ENCODE measurements at regions not wholly inside any gene's neighbourhood (a gene's known extent, or its start where the extent isn't known, plus 50 kb on each side); places are given as distances from the start of the nearest gene placed in this dataset.

DNA sequence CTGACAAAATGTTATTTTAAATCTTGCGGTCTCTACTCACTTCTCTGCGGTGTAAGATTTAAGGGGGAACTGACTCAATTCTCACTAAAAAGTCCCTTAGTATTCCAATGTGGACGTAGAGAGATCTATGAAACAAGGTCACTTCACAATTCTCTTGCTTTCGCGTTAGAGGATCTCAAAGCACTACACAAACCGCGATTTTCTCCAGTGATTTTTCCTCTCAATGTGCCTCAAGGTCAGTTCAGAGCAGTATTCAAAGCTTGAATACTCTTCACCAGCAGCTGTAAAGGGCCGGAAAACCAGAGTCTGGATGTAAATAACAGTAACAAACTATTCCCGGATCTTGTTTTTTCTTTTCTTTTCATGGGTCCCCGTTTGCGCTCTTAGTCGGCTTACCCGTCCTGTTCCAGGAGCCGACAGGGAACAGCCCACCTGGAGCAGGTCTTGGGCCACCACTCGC, 128.2 kb downstream of the TMEM161B start:
- no peak overlapping the region for H3K4me3 ChIP-seq (ENCODE audit: low read depth, low read length)
- DNase-seq (ENCODE audit: low read depth), result no peak
- TF ChIP-seq, protein P1, sequence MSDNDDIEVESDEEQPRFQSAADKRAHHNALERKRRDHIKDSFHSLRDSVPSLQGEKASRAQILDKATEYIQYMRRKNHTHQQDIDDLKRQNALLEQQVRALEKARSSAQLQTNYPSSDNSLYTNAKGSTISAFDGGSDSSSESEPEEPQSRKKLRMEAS (IDR thresholded peaks at IDR 0.05; ENCODE audit: low read depth, low read length), result no peak
- TF ChIP-seq, protein P2, sequence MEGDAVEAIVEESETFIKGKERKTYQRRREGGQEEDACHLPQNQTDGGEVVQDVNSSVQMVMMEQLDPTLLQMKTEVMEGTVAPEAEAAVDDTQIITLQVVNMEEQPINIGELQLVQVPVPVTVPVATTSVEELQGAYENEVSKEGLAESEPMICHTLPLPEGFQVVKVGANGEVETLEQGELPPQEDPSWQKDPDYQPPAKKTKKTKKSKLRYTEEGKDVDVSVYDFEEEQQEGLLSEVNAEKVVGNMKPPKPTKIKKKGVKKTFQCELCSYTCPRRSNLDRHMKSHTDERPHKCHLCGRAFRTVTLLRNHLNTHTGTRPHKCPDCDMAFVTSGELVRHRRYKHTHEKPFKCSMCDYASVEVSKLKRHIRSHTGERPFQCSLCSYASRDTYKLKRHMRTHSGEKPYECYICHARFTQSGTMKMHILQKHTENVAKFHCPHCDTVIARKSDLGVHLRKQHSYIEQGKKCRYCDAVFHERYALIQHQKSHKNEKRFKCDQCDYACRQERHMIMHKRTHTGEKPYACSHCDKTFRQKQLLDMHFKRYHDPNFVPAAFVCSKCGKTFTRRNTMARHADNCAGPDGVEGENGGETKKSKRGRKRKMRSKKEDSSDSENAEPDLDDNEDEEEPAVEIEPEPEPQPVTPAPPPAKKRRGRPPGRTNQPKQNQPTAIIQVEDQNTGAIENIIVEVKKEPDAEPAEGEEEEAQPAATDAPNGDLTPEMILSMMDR (IDR thresholded peaks at IDR 0.05; ENCODE audit: low read depth, low read length), result no peak
- no peak for TF ChIP-seq POLR2A (IDR thresholded peaks at IDR 0.05; ENCODE audit: extremely low read depth, insufficient read length)
- no peak for TF ChIP-seq MYC (IDR thresholded peaks at IDR 0.05; ENCODE audit: low read depth, low read length)

DNA sequence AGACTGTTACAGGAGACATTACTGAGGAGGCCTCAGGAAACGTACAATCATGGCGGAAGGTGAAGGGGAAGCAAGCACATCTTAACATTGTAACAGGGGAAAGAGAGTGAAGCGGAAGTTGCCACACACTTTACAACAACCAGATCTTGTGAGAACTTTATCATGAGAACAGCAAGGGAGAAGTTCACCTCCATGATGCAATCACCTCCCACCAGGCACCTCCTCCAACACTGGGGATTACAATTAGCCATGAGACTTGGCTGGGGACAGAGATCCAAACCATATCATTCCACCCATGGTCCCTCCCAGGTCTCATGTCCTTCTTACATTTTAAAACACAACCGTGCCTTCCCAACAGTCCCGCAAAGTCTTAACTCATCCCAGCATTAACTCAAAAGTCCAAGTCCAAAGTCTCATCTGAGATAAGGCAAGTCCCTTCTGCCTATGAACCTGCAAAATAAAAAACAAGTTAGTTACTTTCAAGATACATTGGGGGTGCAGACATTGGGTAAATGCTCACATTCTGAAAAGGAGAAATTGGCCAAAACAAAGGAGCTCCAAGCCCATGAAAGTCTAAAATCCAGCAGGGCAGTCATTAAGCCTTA, 138.3 kb downstream of the TMEM161B start:
- TF ChIP-seq MYC (IDR thresholded peaks at IDR 0.05; ENCODE audit: low read depth, low read length), result no peak
- TF ChIP-seq, protein P1 (IDR thresholded peaks at IDR 0.05; ENCODE audit: low read depth, low read length), result no peak
- DNase-seq (ENCODE audit: low read depth), result no peak
- H3K4me3 ChIP-seq (ENCODE audit: low read depth, low read length), result no peak overlapping the region

DNA sequence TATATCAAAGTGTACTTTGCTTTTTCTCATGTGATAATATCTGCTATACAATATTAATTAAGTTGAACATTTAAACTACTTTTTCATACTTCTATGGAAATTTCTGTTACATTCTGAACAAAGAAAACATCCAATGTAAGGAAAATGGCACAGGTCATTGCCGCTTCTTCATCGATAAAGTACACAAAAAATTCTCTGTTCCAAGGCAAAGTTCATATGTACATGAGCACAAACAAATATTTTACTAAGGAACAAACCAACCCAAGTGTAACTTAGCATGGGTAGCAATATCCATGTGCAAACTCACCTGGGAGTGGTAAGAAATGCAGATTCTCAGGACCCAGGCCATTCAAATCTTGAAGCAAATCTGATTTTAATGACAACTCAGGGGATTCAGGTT, 139.8 kb downstream of the TMEM161B start:
- no peak overlapping the region for H3K4me3 ChIP-seq (ENCODE audit: low read depth, low read length)
- DNase-seq (ENCODE audit: low read depth), result no peak
- TF ChIP-seq POLR2A (IDR thresholded peaks at IDR 0.05; ENCODE audit: extremely low read depth, insufficient read length) (no peak), MYC (IDR thresholded peaks at IDR 0.05; ENCODE audit: low read depth, low read length) (no peak)
- TF ChIP-seq, protein P2 (IDR thresholded peaks at IDR 0.05; ENCODE audit: low read depth, low read length), result no peak
- TF ChIP-seq, protein P1 (IDR thresholded peaks at IDR 0.05; ENCODE audit: low read depth, low read length), result no peak

DNA sequence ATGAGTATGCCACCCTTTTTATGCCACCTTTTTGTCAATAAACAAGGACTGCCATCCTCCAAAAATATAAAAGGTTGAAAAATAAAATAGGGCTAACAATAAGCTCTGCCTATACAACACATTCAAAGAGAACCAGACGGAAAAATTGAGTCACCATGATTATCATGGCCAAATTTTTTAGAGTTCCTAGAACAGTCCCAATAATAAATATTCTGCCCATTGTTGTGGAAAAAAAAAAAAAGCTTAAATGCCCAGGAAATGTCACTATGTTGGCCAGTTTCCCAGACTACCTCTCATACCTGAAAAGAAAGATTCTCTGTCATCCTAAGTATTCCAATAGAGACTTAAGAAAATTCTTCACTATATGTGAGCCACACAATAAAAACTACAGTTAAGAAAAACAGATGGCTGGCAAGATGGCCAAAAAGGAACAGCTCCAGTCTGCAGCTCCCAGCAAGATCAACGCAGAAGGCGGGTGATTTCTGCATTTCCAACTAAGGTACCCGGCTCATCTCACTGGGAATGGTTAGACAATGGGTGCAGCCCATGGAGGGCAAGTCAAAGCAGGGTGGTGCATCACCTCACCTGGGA, 149.0 kb downstream of the TMEM161B start:
- no peak for DNase-seq (ENCODE audit: low read depth)
- H3K4me3 ChIP-seq (ENCODE audit: low read depth, low read length), result no peak overlapping the region
- TF ChIP-seq POLR2A (IDR thresholded peaks at IDR 0.05; ENCODE audit: extremely low read depth, insufficient read length) (no peak), MYC (IDR thresholded peaks at IDR 0.05; ENCODE audit: low read depth, low read length) (no peak)
- TF ChIP-seq, protein P2 (IDR thresholded peaks at IDR 0.05; ENCODE audit: low read depth, low read length), result no peak
- TF ChIP-seq, protein P1 (IDR thresholded peaks at IDR 0.05; ENCODE audit: low read depth, low read length), result no peak

DNA sequence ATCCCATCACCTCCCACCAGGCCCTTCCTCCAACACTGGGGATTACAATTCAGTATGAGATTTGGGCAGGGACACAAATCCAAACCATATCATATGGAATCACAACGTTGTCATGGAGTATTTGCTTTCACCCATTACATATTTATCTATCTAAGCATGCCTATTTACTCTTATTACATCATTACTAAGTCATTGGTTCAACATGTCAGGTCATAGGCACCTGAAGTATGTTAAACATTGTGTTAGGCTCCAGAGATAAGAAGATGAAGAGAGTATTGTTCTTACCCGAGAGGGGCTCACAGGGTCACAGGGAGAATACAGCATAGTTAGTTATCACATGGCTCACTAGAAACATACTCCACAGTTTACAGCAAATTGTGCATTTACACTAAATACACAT, 150.5 kb downstream of the TMEM161B start:
- no peak overlapping the region for H3K4me3 ChIP-seq (ENCODE audit: low read depth, low read length)
- DNase-seq (ENCODE audit: low read depth), result no peak
- TF ChIP-seq, protein P2 (IDR thresholded peaks at IDR 0.05; ENCODE audit: low read depth, low read length), result no peak
- TF ChIP-seq MYC (IDR thresholded peaks at IDR 0.05; ENCODE audit: low read depth, low read length) (no peak), POLR2A (IDR thresholded peaks at IDR 0.05; ENCODE audit: extremely low read depth, insufficient read length) (no peak)
- TF ChIP-seq, protein P1 (IDR thresholded peaks at IDR 0.05; ENCODE audit: low read depth, low read length), result no peak

DNA sequence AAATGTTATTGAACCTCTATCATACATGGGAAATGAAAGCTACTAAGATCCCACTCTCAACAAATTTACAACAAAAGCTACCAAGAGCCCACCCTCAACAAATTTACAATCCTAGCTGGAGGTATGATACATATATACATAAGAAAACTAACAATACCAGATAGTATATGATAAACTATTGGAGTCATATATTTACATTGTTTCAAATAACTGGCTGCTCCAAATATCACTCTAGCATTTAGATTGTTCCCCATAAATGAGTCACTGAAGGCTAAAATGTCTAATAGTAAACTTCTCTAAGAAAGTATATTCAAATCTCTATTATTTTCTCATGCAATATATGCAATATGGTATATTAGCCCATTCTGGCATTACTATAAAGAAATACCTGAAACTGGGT, 151.1 kb downstream of the TMEM161B start:
- no peak for DNase-seq (ENCODE audit: low read depth)
- H3K4me3 ChIP-seq (ENCODE audit: low read depth, low read length), result no peak overlapping the region
- TF ChIP-seq, protein P1 (IDR thresholded peaks at IDR 0.05; ENCODE audit: low read depth, low read length), result no peak
- TF ChIP-seq MYC (IDR thresholded peaks at IDR 0.05; ENCODE audit: low read depth, low read length), result no peak
- TF ChIP-seq, protein P2 (IDR thresholded peaks at IDR 0.05; ENCODE audit: low read depth, low read length), result no peak
- no peak for TF ChIP-seq POLR2A (IDR thresholded peaks at IDR 0.05; ENCODE audit: extremely low read depth, insufficient read length)
